SK-N-SH treated with all-trans-retinoic acid at 6 μM for 48 hours (cell line): ENCODE measurements at regions not wholly inside any gene's neighbourhood (a gene's known extent, or its start where the extent isn't known, plus 50 kb on each side); places are given as distances from the start of the nearest gene placed in this dataset.

Experiments
- ATAC-seq: fragments of 200-7000 bp; cut with Tn5 transposase; 3 replicates; pipeline ENCODE4 v1.9.1; 2020; ENCODE audit warnings: mild to moderate bottlenecking, moderate library complexity
- ARNTL ChIP-seq: fragments of 450-650 bp; formaldehyde crosslinking; IDR thresholded peaks from 2 replicates; pipeline ENCODE4 v1.5.0; 2020; ENCODE audit warnings: low read depth, mild to moderate bottlenecking, moderate library complexity, borderline replicate concordance
- BACH2 ChIP-seq: fragments of 250-450 bp; sonication (Bioruptor Pico); IDR thresholded peaks from 2 replicates; pipeline ENCODE4 v1.9.0; 2021; ENCODE audit warnings: mild to moderate bottlenecking, borderline replicate concordance
- CREB5 ChIP-seq: fragments of 250-450 bp; sonication (Bioruptor Pico); IDR thresholded peaks from 2 replicates; pipeline ENCODE4 v1.5.1; 2020; ENCODE audit warnings: low read depth, mild to moderate bottlenecking, moderate library complexity
- CSDC2 ChIP-seq: fragments of 250-450 bp; sonication (Bioruptor Pico); IDR thresholded peaks from 2 replicates; pipeline ENCODE4 v1.5.0; 2020; ENCODE audit warnings: mild to moderate bottlenecking, moderate library complexity
- CSRNP3 ChIP-seq: fragments of 250-450 bp; sonication (Bioruptor Pico); IDR thresholded peaks from 2 replicates; pipeline ENCODE4 v1.5.1; 2021; ENCODE audit warnings: mild to moderate bottlenecking, moderate library complexity
- ESRRG ChIP-seq: fragments of 250-450 bp; sonication (Bioruptor Pico); IDR thresholded peaks from 2 replicates; pipeline ENCODE4 v1.6.1; 2021; ENCODE audit warnings: mild to moderate bottlenecking
- GLIS3 ChIP-seq: fragments of 250-450 bp; sonication (Bioruptor Pico); IDR thresholded peaks from 2 replicates; pipeline ENCODE4 v1.5.0; 2020; ENCODE audit warnings: mild to moderate bottlenecking, moderate library complexity
- ISL1 ChIP-seq: fragments of 250-450 bp; sonication (Bioruptor Pico); IDR thresholded peaks from 2 replicates; pipeline ENCODE4 v2.1.2; 2022; ENCODE audit warnings: mild to moderate bottlenecking, moderate library complexity
- OSR1 ChIP-seq: fragments of 250-450 bp; sonication (Bioruptor Pico); IDR thresholded peaks from 2 replicates; pipeline ENCODE4 v1.8.0; 2022; ENCODE audit warnings: moderate library complexity, mild to moderate bottlenecking, inconsistent platforms
- PATZ1 ChIP-seq: fragments of 250-450 bp; sonication (Bioruptor Pico); IDR thresholded peaks from 2 replicates; pipeline ENCODE4 v1.8.0; 2020; ENCODE audit warnings: mild to moderate bottlenecking, moderate library complexity, borderline replicate concordance
- POU6F1 ChIP-seq: fragments of 250-450 bp; sonication (Bioruptor Pico); IDR thresholded peaks from 2 replicates; pipeline ENCODE4 v1.8.0; 2021; ENCODE audit warnings: low read depth, mild to moderate bottlenecking, moderate library complexity, borderline replicate concordance
- PPARA ChIP-seq: fragments of 250-450 bp; sonication (Bioruptor Pico); IDR thresholded peaks from 2 replicates; pipeline ENCODE4 v1.5.0; 2020; ENCODE audit warnings: mild to moderate bottlenecking, borderline replicate concordance
- RARB ChIP-seq: fragments of 250-450 bp; sonication (Bioruptor Pico); IDR thresholded peaks from 2 replicates; pipeline ENCODE4 v1.8.0; 2021; ENCODE audit warnings: mild to moderate bottlenecking, moderate library complexity
- SNAI2 ChIP-seq: fragments of 250-450 bp; sonication (Bioruptor Pico); IDR thresholded peaks from 2 replicates; pipeline ENCODE4 v1.5.0; 2020; ENCODE audit warnings: mild to moderate bottlenecking, moderate library complexity
- TCF4 ChIP-seq: fragments of 250-450 bp; sonication (Bioruptor Pico); IDR thresholded peaks from 2 replicates; pipeline ENCODE4 v1.8.0; 2021; ENCODE audit warnings: mild to moderate bottlenecking, moderate library complexity, borderline replicate concordance
- TOX ChIP-seq: fragments of 250-450 bp; sonication (Bioruptor Pico); IDR thresholded peaks from 2 replicates; pipeline ENCODE4 v1.8.0; 2021; ENCODE audit warnings: mild to moderate bottlenecking, moderate library complexity, borderline replicate concordance
- TSHZ2 ChIP-seq: fragments of 250-450 bp; sonication (Bioruptor Pico); IDR thresholded peaks from 2 replicates; pipeline ENCODE4 v1.5.0; 2020; ENCODE audit warnings: mild to moderate bottlenecking, moderate library complexity
- ZC3H10 ChIP-seq: fragments of 250-450 bp; sonication (Bioruptor Pico); IDR thresholded peaks from 2 replicates; pipeline ENCODE4 v1.5.1; 2021; ENCODE audit warnings: mild to moderate bottlenecking, moderate library complexity
- ZFP3 ChIP-seq: fragments of 250-450 bp; sonication (Bioruptor Pico); IDR thresholded peaks from 2 replicates; pipeline ENCODE4 v1.5.0; 2020; ENCODE audit warnings: mild to moderate bottlenecking, moderate library complexity
- ZNF70 ChIP-seq: fragments of 450-650 bp; formaldehyde crosslinking; IDR thresholded peaks from 2 replicates; pipeline ENCODE4 v1.5.0; 2020; ENCODE audit warnings: mild to moderate bottlenecking, moderate library complexity
- ZNF8 ChIP-seq: fragments of 450-650 bp; formaldehyde crosslinking; IDR thresholded peaks from 2 replicates; pipeline ENCODE4 v1.5.0; 2020; ENCODE audit warnings: mild to moderate bottlenecking, moderate library complexity

GRCh38 chrX:51006064-51006463, 95.5 kb downstream of the BMP15 start:
- TF ChIP-seq CSDC2 (no peak), RARB (CRISPR knock-in tag) (no peak), CREB5 (CRISPR knock-in tag) (no peak), ZFP3 (CRISPR knock-in tag) (no peak), PPARA (CRISPR knock-in tag) (no peak), ZC3H10 (no peak), POU6F1 (CRISPR knock-in tag) (no peak), TCF4 (CRISPR knock-in tag) (no peak), TOX (no peak), BACH2 (no peak), ARNTL (CRISPR knock-in tag) (no peak), ISL1 (no peak), SNAI2 (no peak)
- no peak for ATAC-seq

- ATAC-seq, result no peak
- TF ChIP-seq TCF4 (CRISPR knock-in tag) (no peak), ZNF8 (no peak), CREB5 (CRISPR knock-in tag) (no peak), RARB (CRISPR knock-in tag) (no peak), GLIS3 (no peak), ESRRG (CRISPR knock-in tag) (no peak), CSRNP3 (CRISPR knock-in tag) (no peak), POU6F1 (CRISPR knock-in tag) (no peak), PATZ1 (no peak), SNAI2 (no peak), OSR1 (no peak), ARNTL (CRISPR knock-in tag) (no peak), BACH2 (no peak), PPARA (CRISPR knock-in tag) (no peak), TOX (no peak), ZC3H10 (no peak), TSHZ2 (no peak), ZNF70 (CRISPR knock-in tag) (no peak), ISL1 (no peak)
- TF ChIP-seq, all 23 proteins: peak for 0
Observed at GRCh38 chrX:51024106-51024696, 113.7 kb downstream of the BMP15 start.
